Keratinocyte (primary cell): ENCODE measurements at regions not wholly inside any gene's neighbourhood (a gene's known extent, or its start where the extent isn't known, plus 50 kb on each side); places are given as distances from the start of the nearest gene placed in this dataset.

ENCODE experiments used
- DNase-seq: peaks from one replicate; pipeline ENCODE4 v3.0.0-alpha.2; 2011; ENCODE audit warnings: low read depth, missing footprints, low spot score
- FAIRE-seq: peaks from 2 replicates; lab custom pipeline; 2011; peaks lifted over from hg19 to GRCh38; lab: Jason Lieb, UNC
- H2AFZ ChIP-seq: 2 replicates; pipeline ENCODE4 v1.6.0; 2012; ENCODE audit warnings: low read length, control low read depth, inconsistent platforms; ENCODE audit not compliant: control insufficient read depth
- H3K27ac ChIP-seq: 2 replicates; pipeline ENCODE4 v1.5.1; 2011; ENCODE audit warnings: low read length; ENCODE audit not compliant: control insufficient read depth, insufficient read depth
- H3K27me3 ChIP-seq: 3 replicates; pipeline ENCODE4 v1.6.0; 2011; ENCODE audit warnings: low read length; ENCODE audit not compliant: control insufficient read depth, insufficient read depth; ENCODE audit errors: extremely low read depth
- H3K36me3 ChIP-seq, 2 experiments: 2 replicates in 1 of 2; 3 replicates in 1 of 2; pipeline ENCODE4 v1.5.1; 2011; ENCODE audit warnings: low read length in 2 of 2, mild to moderate bottlenecking in 1 of 2; ENCODE audit not compliant: control insufficient read depth in 2 of 2, insufficient read depth in 2 of 2; ENCODE audit errors: extremely low read depth in 1 of 2
- H3K4me1 ChIP-seq: 3 replicates; pipeline ENCODE4 v1.5.1; 2011; ENCODE audit warnings: low read length; ENCODE audit not compliant: control insufficient read depth, insufficient read depth; ENCODE audit errors: extremely low read depth
- H3K4me2 ChIP-seq: 3 replicates; pipeline ENCODE4 v1.6.0; 2011; ENCODE audit warnings: low read depth, low read length; ENCODE audit not compliant: control insufficient read depth, insufficient read depth; ENCODE audit errors: extremely low read depth
- H3K4me3 ChIP-seq, 3 experiments: fragments of 200-600 bp in 1 of 3; sonication (generic) in 1 of 3; 2 replicates in 2 of 3; 3 replicates in 1 of 3; pipeline ENCODE4 v1.5.1; 2011 to 2016; ENCODE audit warnings: low read length in 3 of 3, mild to moderate bottlenecking in 3 of 3, control low read depth in 2 of 3, inconsistent platforms in 1 of 3, low read depth in 1 of 3, mixed read lengths in 1 of 3, mixed run types in 1 of 3, moderate library complexity in 1 of 3; ENCODE audit not compliant: control insufficient read depth in 2 of 3, insufficient read depth in 2 of 3; ENCODE audit errors: extremely low read depth in 1 of 3
- H3K79me2 ChIP-seq: 2 replicates; pipeline ENCODE4 v1.6.0; 2012; ENCODE audit warnings: low read length; ENCODE audit not compliant: control insufficient read depth, insufficient read depth
- H3K9ac ChIP-seq: 3 replicates; pipeline ENCODE4 v1.6.0; 2011; ENCODE audit warnings: low read length; ENCODE audit not compliant: control insufficient read depth, insufficient read depth; ENCODE audit errors: extremely low read depth
- H3K9me1 ChIP-seq: 3 replicates; pipeline ENCODE4 v1.6.0; 2011; ENCODE audit warnings: low read length; ENCODE audit not compliant: control insufficient read depth, insufficient read depth; ENCODE audit errors: extremely low read depth
- H3K9me3 ChIP-seq: 2 replicates; pipeline ENCODE4 v1.5.1; 2012; ENCODE audit warnings: low read depth, low read length; ENCODE audit not compliant: control insufficient read depth
- H4K20me1 ChIP-seq: 3 replicates; pipeline ENCODE4 v1.6.0; 2011; ENCODE audit warnings: low read length; ENCODE audit not compliant: control insufficient read depth, insufficient read depth; ENCODE audit errors: extremely low read depth
- EZH2 ChIP-seq: IDR thresholded peaks from one replicate; pipeline ENCODE4 v1.6.1; 2012; ENCODE audit warnings: inconsistent platforms, mild to moderate bottlenecking, low read length, moderate library complexity
- dilution Hi-C: fragments of 300-500 bp; cut with MboI; formaldehyde crosslinking; loops from one replicate; pipeline ENCODE4 v1.7.0; 2020; ENCODE audit warnings: low sequenced_read_pairs; ENCODE audit not compliant: extremely low pct_ligation_motif_present
- TF ChIP-seq, protein P1 (sequence below), 3 experiments: IDR thresholded peaks in 1 of 3; conservative IDR thresholded peaks in 1 of 3; optimal IDR thresholded peaks in 1 of 3; 2 replicates in 2 of 3; 3 replicates in 1 of 3; pipeline versions ENCODE3 to v1.5.1; 2011; ENCODE audit warnings: low read length in 3 of 3, mild to moderate bottlenecking in 3 of 3, moderate library complexity in 2 of 3, control low read depth in 1 of 3, inconsistent platforms in 1 of 3; ENCODE audit not compliant: insufficient read depth in 2 of 3; ENCODE audit errors: extremely low read depth in 1 of 3

DNA sequence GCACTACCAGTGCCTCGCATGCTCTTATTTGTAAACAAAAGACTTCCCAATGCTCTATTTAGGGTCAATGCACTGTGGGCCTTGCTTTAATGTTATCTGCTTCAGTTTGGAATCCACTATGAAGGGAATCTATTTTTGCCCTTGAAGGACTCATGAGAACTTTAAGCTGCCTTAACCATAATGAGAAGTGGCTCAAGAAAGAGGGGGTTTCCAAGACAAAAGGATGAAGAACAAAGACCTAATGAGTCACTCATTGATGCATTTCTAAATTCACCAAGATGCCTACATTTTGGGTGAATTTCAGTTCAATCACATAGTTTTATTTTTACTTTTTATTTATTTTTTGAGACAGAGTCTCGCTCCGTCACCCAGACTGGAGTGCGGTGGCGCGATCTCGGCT, 228.2 kb downstream of the LY86 start:
- Histone ChIP-seq H3K4me2 (no peak overlapping the region), H3K36me3 (no peaks in the 10 kb centered on the region), H4K20me1 (no peaks in the 10 kb centered on the region), H3K79me2 (no peaks in the 10 kb centered on the region), H3K4me3 (no peak overlapping the region), H3K4me1 (peaks cover 23% of the 10 kb centered on the region), H2AFZ (no peak overlapping the region), H3K9me1 (no peaks in the 10 kb centered on the region), H3K27ac (no peak overlapping the region), H3K27me3 (no peaks in the 10 kb centered on the region), H3K9me3 (no peaks in the 10 kb centered on the region), H3K9ac (no peak overlapping the region)
- TF ChIP-seq, protein P1, sequence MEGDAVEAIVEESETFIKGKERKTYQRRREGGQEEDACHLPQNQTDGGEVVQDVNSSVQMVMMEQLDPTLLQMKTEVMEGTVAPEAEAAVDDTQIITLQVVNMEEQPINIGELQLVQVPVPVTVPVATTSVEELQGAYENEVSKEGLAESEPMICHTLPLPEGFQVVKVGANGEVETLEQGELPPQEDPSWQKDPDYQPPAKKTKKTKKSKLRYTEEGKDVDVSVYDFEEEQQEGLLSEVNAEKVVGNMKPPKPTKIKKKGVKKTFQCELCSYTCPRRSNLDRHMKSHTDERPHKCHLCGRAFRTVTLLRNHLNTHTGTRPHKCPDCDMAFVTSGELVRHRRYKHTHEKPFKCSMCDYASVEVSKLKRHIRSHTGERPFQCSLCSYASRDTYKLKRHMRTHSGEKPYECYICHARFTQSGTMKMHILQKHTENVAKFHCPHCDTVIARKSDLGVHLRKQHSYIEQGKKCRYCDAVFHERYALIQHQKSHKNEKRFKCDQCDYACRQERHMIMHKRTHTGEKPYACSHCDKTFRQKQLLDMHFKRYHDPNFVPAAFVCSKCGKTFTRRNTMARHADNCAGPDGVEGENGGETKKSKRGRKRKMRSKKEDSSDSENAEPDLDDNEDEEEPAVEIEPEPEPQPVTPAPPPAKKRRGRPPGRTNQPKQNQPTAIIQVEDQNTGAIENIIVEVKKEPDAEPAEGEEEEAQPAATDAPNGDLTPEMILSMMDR (optimal IDR thresholded peaks at IDR 0.05 in 1 of 3, IDR thresholded peaks at IDR 0.05 in 1 of 3, conservative IDR thresholded peaks at IDR 0.05 in 1 of 3; ENCODE audit: extremely low read depth in 1 of 3, insufficient read depth in 2 of 3, low read length in 3 of 3): no peak
- TF ChIP-seq EZH2: no peak
- no peak for FAIRE-seq
- dilution Hi-C loops: no loop called here
- no peak for DNase-seq

DNA sequence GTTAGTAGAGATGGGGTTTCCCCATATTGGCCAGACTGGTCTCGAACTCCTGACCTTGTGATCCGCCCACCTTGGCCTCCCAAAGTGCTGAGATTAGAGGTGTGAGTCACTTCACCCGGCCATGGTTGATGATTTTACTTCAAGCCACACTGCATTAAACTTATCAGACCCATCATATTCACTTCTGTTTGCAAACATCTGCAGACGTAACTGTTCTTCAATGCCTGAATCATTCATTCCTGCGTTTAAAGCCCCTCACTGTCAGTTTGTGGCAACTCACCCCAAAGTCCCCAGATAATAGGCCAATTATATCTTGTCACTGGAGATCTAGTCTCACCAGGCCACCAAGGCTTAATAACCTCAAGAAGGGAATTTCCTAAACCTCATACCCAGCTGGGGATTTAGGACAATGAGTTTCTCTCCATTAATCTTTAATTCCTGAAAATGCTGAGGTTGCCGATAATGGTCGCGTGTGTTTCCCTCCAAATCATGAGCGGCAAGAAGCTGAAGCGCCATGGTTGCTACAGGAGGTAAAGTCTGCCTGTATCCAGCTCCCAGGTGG, 229.6 kb downstream of the LY86 start:
- DNase-seq (no peak), FAIRE-seq (no peak)
- H2AFZ ChIP-seq: no peak overlapping the region
- no peaks in the 10 kb centered on the region for H3K9me1 ChIP-seq
- no peaks in the 10 kb centered on the region for H4K20me1 ChIP-seq
- H3K4me3 ChIP-seq: no peak overlapping the region
- H3K4me2 ChIP-seq: no peak overlapping the region
- dilution Hi-C loops: no loop called here
- no peak overlapping the region for H3K9ac ChIP-seq
- H3K4me1 ChIP-seq: peaks cover 15% of the 10 kb centered on the region
- TF ChIP-seq, protein P1 (optimal IDR thresholded peaks at IDR 0.05 in 1 of 3, IDR thresholded peaks at IDR 0.05 in 1 of 3, conservative IDR thresholded peaks at IDR 0.05 in 1 of 3; ENCODE audit: extremely low read depth in 1 of 3, insufficient read depth in 2 of 3, low read length in 3 of 3): no peak
- no peak for TF ChIP-seq EZH2
- H3K79me2 ChIP-seq: no peaks in the 10 kb centered on the region
- H3K27me3 ChIP-seq: no peaks in the 10 kb centered on the region
- H3K9me3 ChIP-seq: no peaks in the 10 kb centered on the region
- no peak overlapping the region for H3K27ac ChIP-seq
- H3K36me3 ChIP-seq: no peaks in the 10 kb centered on the region
